D341Med (cell line): ENCODE measurements at regions not wholly inside any gene's neighbourhood (a gene's known extent, or its start where the extent isn't known, plus 50 kb on each side); places are given as distances from the start of the nearest gene placed in this dataset.
"Not testable (repeated sequence)": the region's sequence is repeated elsewhere in the genome, so short reads cannot be mapped to it uniquely, and the experiment has no call there.

Source experiments
- DNase-seq: peaks from one replicate; pipeline ENCODE4 v3.0.0; 2012; ENCODE audit warnings: low spot score

- DNase-seq, result no peak
These were observed 51.1 kb downstream of the DOP1B start for GRCh38 chr21:36207577-36208320.

- no peak for DNase-seq
These were observed 51.8 kb downstream of the DOP1B start for GRCh38 chr21:36208326-36209013.

- peak; percentile 55 for DNase-seq
These were observed 53.1 kb downstream of the DOP1B start for GRCh38 chr21:36209626-36210171.

GRCh38 chr21:36210779-36211659 is 54.4 kb downstream of the DOP1B start:
- DNase-seq, result no peak

- DNase-seq, result no peak
These were observed 55.3 kb downstream of the DOP1B start for GRCh38 chr21:36211660-36212512.

- no peak for DNase-seq
These were observed 55.8 kb downstream of the DOP1B start for GRCh38 chr21:36212513-36212780.

- DNase-seq, result no peak
These were observed 57.9 kb downstream of the DOP1B start for GRCh38 chr21:36214561-36214960.

- DNase-seq, result no peak
These were observed 61.1 kb downstream of the DOP1B start for GRCh38 chr21:36217743-36218142.

GRCh38 chr21:36218691-36219090 is 62.1 kb downstream of the DOP1B start:
- no peak for DNase-seq

- DNase-seq, result no peak
These were observed 66.8 kb downstream of the DOP1B start for GRCh38 chr21:36223451-36223850.

- no peak for DNase-seq
These were observed 72.6 kb downstream of the DOP1B start for GRCh38 chr21:36229181-36229580.

- DNase-seq, result not testable (repeated sequence)
These were observed 74.8 kb downstream of the DOP1B start for GRCh38 chr21:36231444-36231843.

- no peak for DNase-seq
These were observed 76.0 kb downstream of the DOP1B start for GRCh38 chr21:36232641-36233040.

GRCh38 chr21:36235058-36235582 is 78.5 kb downstream of the DOP1B start:
- DNase-seq, result no peak

- DNase-seq, result no peak
These were observed 79.6 kb downstream of the DOP1B start for GRCh38 chr21:36236052-36236730.

GRCh38 chr21:36237441-36237840 is 80.8 kb downstream of the DOP1B start:
- DNase-seq, result no peak

- no peak for DNase-seq
These were observed 80.4 kb upstream of the MORC3 start for GRCh38 chr21:36239585-36239984.

- DNase-seq, result no peak
These were observed 78.3 kb upstream of the MORC3 start for GRCh38 chr21:36241717-36242116.

GRCh38 chr21:36245115-36245514 is 74.9 kb upstream of the MORC3 start:
- no peak for DNase-seq

GRCh38 chr21:36245649-36246048 is 74.3 kb upstream of the MORC3 start:
- DNase-seq, result no peak

- no peak for DNase-seq
These were observed 73.8 kb upstream of the MORC3 start for GRCh38 chr21:36246080-36246631.
